Adrenal gland (tissue), 5 donors: ENCODE measurements at regions not wholly inside any gene's neighbourhood (a gene's known extent, or its start where the extent isn't known, plus 50 kb on each side); places are given as distances from the start of the nearest gene placed in this dataset.

Source experiments
- CTCF ChIP-seq, 6 experiments: fragments of 450-650 bp in 4 of 6; fragments of 200-600 bp in 2 of 6; sonication (generic) in 1 of 6; IDR thresholded peaks; 1 replicate in 5 of 6; 2 replicates in 1 of 6; pipeline versions ENCODE4 v1.5.1 to v1.8.0; 2016 to 2021; ENCODE audit warnings: antibody characterized with exemption in 6 of 6, mild to moderate bottlenecking in 2 of 6, moderate library complexity in 1 of 6
- POLR2A ChIP-seq, 2 donors: fragments of 450-650 bp; IDR thresholded peaks; one replicate each; pipeline ENCODE4 v1.6.1; 2017; ENCODE audit warnings: antibody characterized with exemption in 2 of 2, mild to moderate bottlenecking in 2 of 2, moderate library complexity in 1 of 2
- donor health status: DM: no; HTN: no; CAD: no.

GRCh38 chr12:111169032-111169431, 199.9 kb downstream of the PHETA1 start:
- no peak for TF ChIP-seq POLR2A (IDR thresholded peaks at IDR 0.05)
- no peak for TF ChIP-seq CTCF (IDR thresholded peaks at IDR 0.05)
